Heart right ventricle (tissue), 16 donors: ENCODE measurements at regions not wholly inside any gene's neighbourhood (a gene's known extent, or its start where the extent isn't known, plus 50 kb on each side); places are given as distances from the start of the nearest gene placed in this dataset.

ENCODE experiments used
- ATAC-seq, 8 donors: fragments of 200-7000 bp; cut with Tn5 transposase; one replicate each; pipeline ENCODE4 v1.9.1; 2020; ENCODE audit warnings: mild to moderate bottlenecking in 8 of 8, moderate library complexity in 8 of 8, moderate number of reproducible peaks in 1 of 8
- DNase-seq, 2 donors: peaks; one replicate each; pipeline ENCODE4 v3.0.0-alpha.2; 2020
- H3K27ac ChIP-seq, 10 donors: fragments of 200-600 bp; sonication (generic) in 2 of 10; one replicate each; pipeline versions ENCODE4 v1.5.0 to v1.8.0; 2020 to 2022; ENCODE audit warnings: mild to moderate bottlenecking in 3 of 10
- H3K27me3 ChIP-seq, 7 donors: fragments of 200-600 bp; one replicate each; pipeline ENCODE4 v1.8.0; 2021 to 2022; ENCODE audit warnings: mild to moderate bottlenecking in 2 of 7
- H3K36me3 ChIP-seq, 9 donors: fragments of 200-600 bp; sonication (generic) in 1 of 9; one replicate each; pipeline versions ENCODE4 v1.5.0 to v1.8.0; 2020 to 2022; ENCODE audit warnings: mild to moderate bottlenecking in 2 of 9
- H3K4me1 ChIP-seq, 9 donors: fragments of 200-600 bp; sonication (generic) in 1 of 9; one replicate each; pipeline versions ENCODE4 v1.5.0 to v1.8.0; 2020 to 2022; ENCODE audit warnings: mild to moderate bottlenecking in 4 of 9
- H3K4me3 ChIP-seq, 10 donors: fragments of 200-600 bp; sonication (generic) in 2 of 10; one replicate each; pipeline versions ENCODE4 v1.5.0 to v1.8.0; 2020 to 2022; ENCODE audit warnings: mild to moderate bottlenecking in 7 of 10, moderate library complexity in 2 of 10
- H3K9me3 ChIP-seq, 11 donors: fragments of 200-600 bp in 10 of 11; sonication (generic) in 2 of 11; one replicate each; pipeline versions ENCODE4 v1.5.0 to v1.8.0; 2013 to 2022; ENCODE audit warnings: mild to moderate bottlenecking in 2 of 11, control low read depth in 1 of 11, moderate library complexity in 1 of 11
- CTCF ChIP-seq, 9 donors: fragments of 200-600 bp; sonication (generic) in 2 of 9; IDR thresholded peaks; one replicate each; pipeline versions ENCODE4 v1.5.0 to v1.8.0; 2021 to 2022; ENCODE audit warnings: antibody characterized with exemption in 9 of 9, mild to moderate bottlenecking in 5 of 9, moderate library complexity in 1 of 9
- WGBS, 2 donors: extraction: QIAGEN DNeasy Blood & Tissue Kit; methylation state at CpG; one replicate each; pipeline ENCODE4 v1.1.7; 2013; ENCODE audit warnings: inconsistent platforms in 1 of 2; 5-methylcytosine and 5-hydroxymethylcytosine counted together
- intact Hi-C, 10 donors: fragments of 100-400 bp; cut with DNase I; formaldehyde crosslinking; loops; one replicate each; pipeline versions ENCODE4 v1.11.1 to v1.14.2; 2022
- donor health status: Arrhythmogenic right ventricular cardiomyopathy.
- donor health status: ischemic (EF 13 %, LVEDD 7.1; RV severe dilation, severe dysfunction).
- donor health status: healthy with polysubstance abuse.
- donor health status: DM: no; HTN: yes; CAD: no.
- donor health status: DM: no; HTN: no; CAD: no.
- donor health status: ischemic (EF 25% LVEDD 6.9; RV normal size, moderate dysfunction).
- donor health status: ischemic (EF 25% LVEDD 5.7; RV mildly dilated, moderate dysfunction).
- donor health status: healthy.
- donor health status: DM: yes; HTN: yes; CAD: no.
- donor health status: Ischemic cardiomyopathy.
- donor health status: ischemic (EF 35%, LVEDD 5.7; RV mildly dilated, moderate dysfunction).
- donor health status: nonischemic (EF 11% LVEDD 7.7; RV severe dilation, severe dysfunction).
- donor health status: DM: yes; HTN: yes; CAD: no.
- donor health status: PGD.
- donor health status: ischemic (EF 29% LVEDD 5.4; RV normal size, mild dysfunction).
- donor health status: nonischemic (EF 23%, LVEDD 6.1; RV moderate dilation, normal function).

- H3K4me1 ChIP-seq: no peaks in the 10 kb centered on the region
- H3K27me3 ChIP-seq: peaks cover 0 to 6% (median 0%) of the 10 kb centered on the region in 7 donors
- no peak overlapping the region for H3K4me3 ChIP-seq
- DNase-seq: no peak
- no peaks in the 10 kb centered on the region for H3K36me3 ChIP-seq
- TF ChIP-seq CTCF (IDR thresholded peaks at IDR 0.05): no peak
- ATAC-seq: no peak
- H3K27ac ChIP-seq: no peak overlapping the region
- intact Hi-C loops: no loop called here
- WGBS, 2 donors: 72 to 76% methylated on average over 3 of the region's 3 CpGs
- H3K9me3 ChIP-seq: no peaks in the 10 kb centered on the region
Measured at GRCh38 chr3:117705011-117705410, 995.4 kb downstream of the TUSC7 start.

GRCh38 chr3:117706037-117706436 lies 996.5 kb downstream of the TUSC7 start:
- 52 to 76% methylated on average over 1 of the region's 1 CpG for WGBS, 2 donors

GRCh38 chr3:117706756-117707155 lies 997.2 kb downstream of the TUSC7 start:
- DNase-seq: no peak
- Histone ChIP-seq H3K27ac (no peak overlapping the region), H3K4me3 (no peak overlapping the region), H3K9me3 (no peaks in the 10 kb centered on the region), H3K27me3 (peaks cover 0 to 6% (median 0%) of the 10 kb centered on the region in 7 donors), H3K36me3 (no peaks in the 10 kb centered on the region), H3K4me1 (no peaks in the 10 kb centered on the region)
- WGBS, 2 donors: 51 to 59% methylated on average over 2 of the region's 2 CpGs
- TF ChIP-seq CTCF (IDR thresholded peaks at IDR 0.05): no peak
- intact Hi-C loops: no loop called here
- no peak for ATAC-seq

More at GRCh38 chr3:117706037-117706436, 996.5 kb downstream of the TUSC7 start:
- intact Hi-C loops: no loop called here
- peaks cover 0 to 6% (median 0%) of the 10 kb centered on the region in 7 donors for H3K27me3 ChIP-seq
- DNase-seq: no peak
- no peak overlapping the region for H3K4me3 ChIP-seq
- no peak overlapping the region for H3K27ac ChIP-seq
- no peaks in the 10 kb centered on the region for H3K36me3 ChIP-seq
- H3K4me1 ChIP-seq: no peaks in the 10 kb centered on the region
- ATAC-seq: no peak
- no peak for TF ChIP-seq CTCF (IDR thresholded peaks at IDR 0.05)
- no peaks in the 10 kb centered on the region for H3K9me3 ChIP-seq

GRCh38 chr3:117708601-117709000 lies 999.0 kb downstream of the TUSC7 start:
- Histone ChIP-seq H3K4me1 (no peaks in the 10 kb centered on the region), H3K27me3 (peaks cover 0 to 3% (median 0%) of the 10 kb centered on the region in 7 donors), H3K4me3 (no peak overlapping the region), H3K36me3 (no peaks in the 10 kb centered on the region), H3K9me3 (no peaks in the 10 kb centered on the region), H3K27ac (no peak overlapping the region)
- intact Hi-C loops: no loop called here
- DNase-seq: no peak
- TF ChIP-seq CTCF (IDR thresholded peaks at IDR 0.05): no peak
- ATAC-seq: no peak
- WGBS, 2 donors: 90 to 95% methylated on average over 3 of the region's 3 CpGs
